Liver (tissue), 8 donors: ENCODE measurements at regions not wholly inside any gene's neighbourhood (a gene's known extent, or its start where the extent isn't known, plus 50 kb on each side); places are given as distances from the start of the nearest gene placed in this dataset.

Experiments used
- DNase-seq: peaks from one replicate; pipeline ENCODE4 v3.0.0-alpha.2; 2017; ENCODE audit warnings: low spot score
- H3K27ac ChIP-seq, 2 donors: one replicate each; pipeline ENCODE4 v1.7.0; 2013; ENCODE audit warnings: inconsistent platforms in 2 of 2, low read length in 2 of 2, control low read depth in 1 of 2, low read depth in 1 of 2, mild to moderate bottlenecking in 1 of 2
- H3K27me3 ChIP-seq, 4 donors: one replicate each; pipeline versions ENCODE4 v1.6.1 to v1.7.0; 2013; ENCODE audit warnings: low read length in 3 of 4, inconsistent platforms in 1 of 4, mild to moderate bottlenecking in 1 of 4, moderate library complexity in 1 of 4; ENCODE audit not compliant: control insufficient read depth in 4 of 4, insufficient read depth in 4 of 4
- H3K36me3 ChIP-seq, 4 donors: one replicate each; pipeline versions ENCODE4 v1.6.1 to v1.7.0; 2013; ENCODE audit warnings: low read length in 3 of 4, mild to moderate bottlenecking in 3 of 4, low read depth in 1 of 4, moderate library complexity in 1 of 4; ENCODE audit not compliant: control insufficient read depth in 4 of 4, insufficient read depth in 3 of 4
- H3K4me1 ChIP-seq, 4 donors: one replicate each; pipeline versions ENCODE4 v1.6.1 to v1.7.0; 2013; ENCODE audit warnings: low read length in 3 of 4, mild to moderate bottlenecking in 3 of 4, moderate library complexity in 1 of 4; ENCODE audit not compliant: control insufficient read depth in 4 of 4, insufficient read depth in 4 of 4
- H3K4me3 ChIP-seq, 3 donors: one replicate each; pipeline versions ENCODE4 v1.6.1 to v1.7.0; 2013; ENCODE audit warnings: low read length in 3 of 3, control low read depth in 1 of 3, low read depth in 1 of 3, mild to moderate bottlenecking in 1 of 3
- H3K9ac ChIP-seq, 2 donors: one replicate each; pipeline ENCODE4 v1.7.0; 2013; ENCODE audit warnings: low read length in 2 of 2, mild to moderate bottlenecking in 2 of 2, moderate library complexity in 2 of 2, control low read depth in 1 of 2, low read depth in 1 of 2
- H3K9me3 ChIP-seq, 4 donors: one replicate each; pipeline versions ENCODE4 v1.6.1 to v1.7.0; 2013; ENCODE audit warnings: low read length in 3 of 4; ENCODE audit not compliant: control insufficient read depth in 4 of 4
- ATF3 ChIP-seq: IDR thresholded peaks from 2 replicates; pipeline ENCODE4 v1.6.1; 2016; ENCODE audit warnings: antibody characterized with exemption
- CTCF ChIP-seq: fragments of 150-350 bp; IDR thresholded peaks from 2 replicates; pipeline ENCODE4 v1.5.1; 2017; ENCODE audit warnings: improper control_type of control experiment, low read depth, low read length; ENCODE audit not compliant: missing input control
- EGR1 ChIP-seq, 2 donors: IDR thresholded peaks; 2 replicates each; pipeline ENCODE4 v1.6.1; 2016 to 2018; ENCODE audit warnings: antibody characterized with exemption in 2 of 2, low read depth in 2 of 2
- FOXA1 ChIP-seq: IDR thresholded peaks from 2 replicates; pipeline ENCODE4 v1.6.1; 2016; ENCODE audit warnings: antibody characterized with exemption
- FOXA2 ChIP-seq: IDR thresholded peaks from 2 replicates; pipeline ENCODE4 v1.6.1; 2016; ENCODE audit warnings: antibody characterized with exemption
- GABPA ChIP-seq, 2 donors: IDR thresholded peaks in 1 of 2; conservative IDR thresholded peaks in 1 of 2; 2 replicates each; pipeline ENCODE4 v1.6.1; 2016; ENCODE audit warnings: antibody characterized with exemption in 2 of 2, mild to moderate bottlenecking in 1 of 2, moderate library complexity in 1 of 2
- HNF4A ChIP-seq, 2 donors: conservative IDR thresholded peaks; 2 replicates each; pipeline ENCODE4 v1.6.1; 2016; ENCODE audit warnings: antibody characterized with exemption in 2 of 2, mild to moderate bottlenecking in 2 of 2
- HNF4G ChIP-seq: IDR thresholded peaks from 2 replicates; pipeline ENCODE4 v1.6.1; 2016; ENCODE audit warnings: antibody characterized with exemption
- JUND ChIP-seq, 2 donors: IDR thresholded peaks; 2 replicates each; pipeline ENCODE4 v1.6.1; 2016; ENCODE audit warnings: antibody characterized with exemption in 2 of 2
- MAX ChIP-seq: IDR thresholded peaks from 2 replicates; pipeline ENCODE4 v1.6.1; 2016; ENCODE audit warnings: antibody characterized with exemption
- NR2F2 ChIP-seq: IDR thresholded peaks from 2 replicates; pipeline ENCODE4 v1.6.1; 2016; ENCODE audit warnings: antibody characterized with exemption
- RAD21 ChIP-seq, 2 donors: IDR thresholded peaks; 2 replicates each; pipeline ENCODE4 v1.6.1; 2016; ENCODE audit warnings: antibody characterized with exemption in 2 of 2, mild to moderate bottlenecking in 2 of 2
- REST ChIP-seq: IDR thresholded peaks from 2 replicates; pipeline ENCODE4 v1.6.1; 2016; ENCODE audit warnings: antibody characterized with exemption, mild to moderate bottlenecking
- RXRA ChIP-seq, 2 donors: IDR thresholded peaks; 2 replicates each; pipeline ENCODE4 v1.6.1; 2017 to 2018; ENCODE audit warnings: antibody characterized with exemption in 2 of 2, mild to moderate bottlenecking in 1 of 2
- SP1 ChIP-seq: IDR thresholded peaks from 2 replicates; pipeline ENCODE4 v1.6.1; 2018; ENCODE audit warnings: antibody characterized with exemption, mild to moderate bottlenecking
- TAF1 ChIP-seq: conservative IDR thresholded peaks from 2 replicates; pipeline ENCODE4 v1.6.1; 2016; ENCODE audit warnings: antibody characterized with exemption, mild to moderate bottlenecking
- YY1 ChIP-seq: IDR thresholded peaks from 2 replicates; pipeline ENCODE4 v1.6.1; 2016; ENCODE audit warnings: antibody characterized with exemption, mild to moderate bottlenecking
- ZBTB33 ChIP-seq: IDR thresholded peaks from 2 replicates; pipeline ENCODE4 v1.6.1; 2016; ENCODE audit warnings: antibody characterized with exemption
- WGBS: extraction: QIAGEN DNeasy Blood & Tissue Kit; methylation state at CpG from one replicate; pipeline ENCODE4 v1.1.7; 2013; 5-methylcytosine and 5-hydroxymethylcytosine counted together
- donor health status: healthy.
- donor health status: healthy.
- donor health status: healthy.
- donor health status: healthy.
- donor health status: healthy.

- H3K9ac ChIP-seq, result no peak overlapping the region
- H3K4me3 ChIP-seq, result no peak overlapping the region
- no peaks in the 10 kb centered on the region for H3K9me3 ChIP-seq
- TF ChIP-seq GABPA (IDR thresholded peaks at IDR 0.05 in 1 of 2, conservative IDR thresholded peaks at IDR 0.05 in 1 of 2), result no peak
- TF ChIP-seq RXRA (IDR thresholded peaks at IDR 0.05), result no peak
- TF ChIP-seq SP1, result no peak
- no peak for TF ChIP-seq REST
- no peak for TF ChIP-seq ATF3
- no peak for TF ChIP-seq EGR1 (IDR thresholded peaks at IDR 0.05; ENCODE audit: low read depth in 2 of 2)
- no peak for TF ChIP-seq HNF4G
- TF ChIP-seq FOXA1, result no peak
- TF ChIP-seq RAD21 (IDR thresholded peaks at IDR 0.05), result no peak
- no peak for TF ChIP-seq YY1
- TF ChIP-seq MAX, result no peak
- TF ChIP-seq FOXA2, result no peak
- no peak for TF ChIP-seq CTCF
- no peak for TF ChIP-seq JUND (IDR thresholded peaks at IDR 0.05)
- TF ChIP-seq HNF4A (conservative IDR thresholded peaks at IDR 0.05), result no peak
- no peak for TF ChIP-seq NR2F2
- no peaks in the 10 kb centered on the region for H3K36me3 ChIP-seq
- no peaks in the 10 kb centered on the region for H3K4me1 ChIP-seq
- no peak for DNase-seq
- no peak overlapping the region for H3K27ac ChIP-seq
- H3K27me3 ChIP-seq, result peaks cover 0 to 8% (median 0%) of the 10 kb centered on the region in 4 donors
- 28% methylated on average over 3 of the region's 3 CpGs for WGBS
Observed at GRCh38 chr4:57488366-57489162, 378.4 kb upstream of the IGFBP7 start.

- WGBS, result 75% methylated on average over 1 of the region's 1 CpG
- TF ChIP-seq HNF4A (conservative IDR thresholded peaks at IDR 0.05) (no peak), TAF1 (no peak), ZBTB33 (no peak), FOXA1 (no peak), CTCF (no peak), NR2F2 (no peak), SP1 (no peak), YY1 (no peak), GABPA (IDR thresholded peaks at IDR 0.05 in 1 of 2, conservative IDR thresholded peaks at IDR 0.05 in 1 of 2) (no peak), HNF4G (no peak), JUND (IDR thresholded peaks at IDR 0.05) (no peak), ATF3 (no peak)
- H3K4me1 ChIP-seq, result no peaks in the 10 kb centered on the region
- no peak overlapping the region for H3K9ac ChIP-seq
- H3K36me3 ChIP-seq, result no peaks in the 10 kb centered on the region
- no peaks in the 10 kb centered on the region for H3K27me3 ChIP-seq
- H3K27ac ChIP-seq, result no peak overlapping the region
- no peaks in the 10 kb centered on the region for H3K9me3 ChIP-seq
- H3K4me3 ChIP-seq, result no peak overlapping the region
- DNase-seq, result no peak
Observed at GRCh38 chr4:57475424-57475823, 365.2 kb upstream of the IGFBP7 start.
